ENCODE measurements at regions not wholly inside any gene's neighbourhood (a gene's known extent, or its start where the extent isn't known, plus 50 kb on each side); places are given as distances from the start of the nearest gene placed in this dataset.

DNA sequence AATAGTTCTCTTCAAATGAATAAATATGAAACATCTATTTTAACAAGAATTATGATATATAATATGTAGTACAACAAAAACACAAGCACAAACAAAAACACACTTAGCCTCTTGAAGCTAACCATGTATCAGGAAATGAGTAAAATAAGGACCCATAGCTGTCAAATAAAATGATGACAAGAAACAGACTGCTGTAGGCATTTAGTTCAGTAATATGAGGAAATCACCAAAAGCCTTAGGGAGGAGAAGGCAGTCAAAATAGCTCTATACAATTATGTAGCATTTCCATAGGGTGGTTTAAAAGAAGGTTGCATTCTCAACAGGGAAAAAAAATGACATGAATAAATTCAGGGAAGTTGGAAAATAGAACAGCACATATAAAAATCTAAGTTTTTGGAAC is 163.4 kb downstream of the PCDH20 start:
- Histone ChIP-seq H3K4me1 (ENCODE audit: control insufficient read depth, extremely low read depth, insufficient read depth, low read length) (no peaks in the 10 kb centered on the region), H3K9ac (ENCODE audit: control insufficient read depth, extremely low read depth, insufficient read depth, low read length) (no peak overlapping the region), H3K9me3 (ENCODE audit: control insufficient read depth, low read depth, low read length) (no peaks in the 10 kb centered on the region), H3K79me2 (ENCODE audit: control insufficient read depth, insufficient read depth, low read length) (no peaks in the 10 kb centered on the region), H3K27ac (ENCODE audit: control insufficient read depth, insufficient read depth, low read length) (no peak overlapping the region), H4K20me1 (ENCODE audit: control insufficient read depth, extremely low read depth, insufficient read depth, low read length) (no peaks in the 10 kb centered on the region), H2AFZ (ENCODE audit: control insufficient read depth, low read length) (no peak overlapping the region), H3K9me1 (ENCODE audit: control insufficient read depth, extremely low read depth, insufficient read depth, low read length) (no peaks in the 10 kb centered on the region), H3K4me3 (ENCODE audit: control insufficient read depth in 2 of 3, extremely low read depth in 1 of 3, insufficient read depth in 2 of 3, low read depth in 1 of 3, low read length in 3 of 3) (no peak overlapping the region), H3K36me3 (ENCODE audit: control insufficient read depth in 2 of 2, extremely low read depth in 1 of 2, insufficient read depth in 2 of 2, low read length in 2 of 2) (no peaks in the 10 kb centered on the region), H3K27me3 (ENCODE audit: control insufficient read depth, extremely low read depth, insufficient read depth, low read length) (no peaks in the 10 kb centered on the region), H3K4me2 (ENCODE audit: control insufficient read depth, extremely low read depth, insufficient read depth, low read depth, low read length) (no peak overlapping the region)
- DNase-seq (ENCODE audit: low read depth, low spot score) (no peak), FAIRE-seq (no peak)
- no peak for TF ChIP-seq EZH2 (IDR thresholded peaks at IDR 0.05; ENCODE audit: low read length)
- TF ChIP-seq, protein P1, sequence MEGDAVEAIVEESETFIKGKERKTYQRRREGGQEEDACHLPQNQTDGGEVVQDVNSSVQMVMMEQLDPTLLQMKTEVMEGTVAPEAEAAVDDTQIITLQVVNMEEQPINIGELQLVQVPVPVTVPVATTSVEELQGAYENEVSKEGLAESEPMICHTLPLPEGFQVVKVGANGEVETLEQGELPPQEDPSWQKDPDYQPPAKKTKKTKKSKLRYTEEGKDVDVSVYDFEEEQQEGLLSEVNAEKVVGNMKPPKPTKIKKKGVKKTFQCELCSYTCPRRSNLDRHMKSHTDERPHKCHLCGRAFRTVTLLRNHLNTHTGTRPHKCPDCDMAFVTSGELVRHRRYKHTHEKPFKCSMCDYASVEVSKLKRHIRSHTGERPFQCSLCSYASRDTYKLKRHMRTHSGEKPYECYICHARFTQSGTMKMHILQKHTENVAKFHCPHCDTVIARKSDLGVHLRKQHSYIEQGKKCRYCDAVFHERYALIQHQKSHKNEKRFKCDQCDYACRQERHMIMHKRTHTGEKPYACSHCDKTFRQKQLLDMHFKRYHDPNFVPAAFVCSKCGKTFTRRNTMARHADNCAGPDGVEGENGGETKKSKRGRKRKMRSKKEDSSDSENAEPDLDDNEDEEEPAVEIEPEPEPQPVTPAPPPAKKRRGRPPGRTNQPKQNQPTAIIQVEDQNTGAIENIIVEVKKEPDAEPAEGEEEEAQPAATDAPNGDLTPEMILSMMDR (optimal IDR thresholded peaks at IDR 0.05 in 1 of 3, IDR thresholded peaks at IDR 0.05 in 1 of 3, conservative IDR thresholded peaks at IDR 0.05 in 1 of 3; ENCODE audit: extremely low read depth in 1 of 3, insufficient read depth in 2 of 3, low read length in 3 of 3), result no peak
- dilution Hi-C loops (cut with MboI; ENCODE audit: extremely low pct_ligation_motif_present, low sequenced_read_pairs), result no loop called here

DNA sequence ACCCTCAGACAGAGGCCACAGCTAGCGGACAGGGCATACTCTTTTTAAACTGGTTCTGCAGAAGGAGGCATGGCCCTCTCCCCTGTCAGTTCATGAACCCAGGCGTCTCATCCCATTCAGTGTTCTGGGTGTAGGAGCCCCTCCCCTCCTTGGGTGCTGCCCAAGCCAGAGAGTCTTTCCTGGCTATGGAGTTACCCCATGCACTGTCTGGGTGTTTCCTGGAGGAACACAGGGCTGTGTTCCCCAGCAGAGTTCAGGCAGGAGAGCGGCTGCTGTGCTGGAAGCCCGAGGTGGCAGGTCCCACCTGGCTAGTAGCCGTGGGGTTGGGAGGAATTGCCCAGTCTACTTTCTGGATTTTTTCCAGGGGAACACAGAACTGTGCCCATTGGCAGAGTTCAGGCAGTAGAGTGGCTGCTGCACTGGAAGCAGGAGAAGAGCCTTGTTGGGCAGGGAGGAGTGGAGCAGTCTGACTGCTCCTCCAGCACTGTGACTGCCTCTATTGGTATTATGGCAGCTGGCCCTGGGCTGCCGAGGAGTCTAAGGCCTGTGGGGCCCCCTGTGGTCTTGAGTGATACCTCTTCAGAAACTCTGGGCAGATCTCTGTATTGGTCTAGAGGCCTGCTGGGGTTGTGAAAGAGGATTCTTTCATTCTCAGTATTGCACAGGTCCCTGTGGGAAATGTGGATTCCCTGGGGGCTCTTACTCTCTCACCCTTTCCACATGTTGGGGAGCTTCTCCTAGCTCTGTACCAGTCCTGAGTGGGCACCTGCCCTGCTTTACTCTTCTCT is 168.3 kb downstream of the PCDH20 start:
- no peak for FAIRE-seq
- no peak for DNase-seq (ENCODE audit: low read depth, low spot score)
- no peak overlapping the region for H2AFZ ChIP-seq (ENCODE audit: control insufficient read depth, low read length)
- no peak for TF ChIP-seq EZH2 (IDR thresholded peaks at IDR 0.05; ENCODE audit: low read length)
- TF ChIP-seq, protein P1 (optimal IDR thresholded peaks at IDR 0.05 in 1 of 3, IDR thresholded peaks at IDR 0.05 in 1 of 3, conservative IDR thresholded peaks at IDR 0.05 in 1 of 3; ENCODE audit: extremely low read depth in 1 of 3, insufficient read depth in 2 of 3, low read length in 3 of 3), result no peak
- H3K4me3 ChIP-seq (ENCODE audit: control insufficient read depth in 2 of 3, extremely low read depth in 1 of 3, insufficient read depth in 2 of 3, low read depth in 1 of 3, low read length in 3 of 3), result no peak overlapping the region
- no peaks in the 10 kb centered on the region for H3K9me1 ChIP-seq (ENCODE audit: control insufficient read depth, extremely low read depth, insufficient read depth, low read length)
- no peaks in the 10 kb centered on the region for H3K4me1 ChIP-seq (ENCODE audit: control insufficient read depth, extremely low read depth, insufficient read depth, low read length)
- no peaks in the 10 kb centered on the region for H3K9me3 ChIP-seq (ENCODE audit: control insufficient read depth, low read depth, low read length)
- H3K4me2 ChIP-seq (ENCODE audit: control insufficient read depth, extremely low read depth, insufficient read depth, low read depth, low read length), result no peak overlapping the region
- no peaks in the 10 kb centered on the region for H3K27me3 ChIP-seq (ENCODE audit: control insufficient read depth, extremely low read depth, insufficient read depth, low read length)
- no peak overlapping the region for H3K9ac ChIP-seq (ENCODE audit: control insufficient read depth, extremely low read depth, insufficient read depth, low read length)
- dilution Hi-C loops (cut with MboI; ENCODE audit: extremely low pct_ligation_motif_present, low sequenced_read_pairs), result no loop called here
- no peaks in the 10 kb centered on the region for H4K20me1 ChIP-seq (ENCODE audit: control insufficient read depth, extremely low read depth, insufficient read depth, low read length)
- no peaks in the 10 kb centered on the region for H3K36me3 ChIP-seq (ENCODE audit: control insufficient read depth in 2 of 2, extremely low read depth in 1 of 2, insufficient read depth in 2 of 2, low read length in 2 of 2)
- no peaks in the 10 kb centered on the region for H3K79me2 ChIP-seq (ENCODE audit: control insufficient read depth, insufficient read depth, low read length)
- no peak overlapping the region for H3K27ac ChIP-seq (ENCODE audit: control insufficient read depth, insufficient read depth, low read length)
